ENCODE measurements at regions not wholly inside any gene's neighbourhood (a gene's known extent, or its start where the extent isn't known, plus 50 kb on each side); places are given as distances from the start of the nearest gene placed in this dataset.

- WGBS, result 76% methylated on average over 5 of the region's 5 CpGs
- Histone ChIP-seq H3K27me3 (no peaks in the 10 kb centered on the region), H3K36me3 (no peaks in the 10 kb centered on the region), H3K9me3 (no peaks in the 10 kb centered on the region), H3K27ac (no peak overlapping the region), H3K4me3 (no peak overlapping the region), H3K4me1 (peaks cover 30% of the 10 kb centered on the region)
- no peak for DNase-seq (ENCODE audit: low spot score in 2 of 2)
- no peak for TF ChIP-seq POLR2A (IDR thresholded peaks at IDR 0.05)
- no peak for TF ChIP-seq CTCF (IDR thresholded peaks at IDR 0.05)
- no peak for TF ChIP-seq POLR2AphosphoS5 (IDR thresholded peaks at IDR 0.05)
- no peak for TF ChIP-seq EP300 (IDR thresholded peaks at IDR 0.05)
Measured at GRCh38 chr10:126732308-126732707, 61.8 kb upstream of the C10orf90 start.

- Histone ChIP-seq H3K27ac (no peak overlapping the region), H3K27me3 (no peaks in the 10 kb centered on the region), H3K9me3 (no peaks in the 10 kb centered on the region), H3K4me3 (no peak overlapping the region), H3K4me1 (peaks cover 30% of the 10 kb centered on the region), H3K36me3 (no peaks in the 10 kb centered on the region)
- no peak for DNase-seq (ENCODE audit: low spot score in 2 of 2)
- 55% methylated on average over 5 of the region's 5 CpGs for WGBS
- TF ChIP-seq POLR2A (IDR thresholded peaks at IDR 0.05) (no peak), POLR2AphosphoS5 (IDR thresholded peaks at IDR 0.05) (no peak), EP300 (IDR thresholded peaks at IDR 0.05) (no peak), CTCF (IDR thresholded peaks at IDR 0.05) (no peak)
Measured at GRCh38 chr10:126732868-126733267, 62.4 kb upstream of the C10orf90 start.

GRCh38 chr10:126734015-126734414 is 63.5 kb upstream of the C10orf90 start:
- TF ChIP-seq EP300 (IDR thresholded peaks at IDR 0.05) (no peak), CTCF (IDR thresholded peaks at IDR 0.05) (no peak), POLR2AphosphoS5 (IDR thresholded peaks at IDR 0.05) (no peak), POLR2A (IDR thresholded peaks at IDR 0.05) (no peak)
- no peak overlapping the region for H3K27ac ChIP-seq
- H3K4me1 ChIP-seq, result peaks cover 30% of the 10 kb centered on the region
- peaks cover 2% of the 10 kb centered on the region for H3K27me3 ChIP-seq
- WGBS, result 36% methylated on average over 3 of the region's 3 CpGs
- no peak overlapping the region for H3K4me3 ChIP-seq
- DNase-seq (ENCODE audit: low spot score in 2 of 2), result no peak
- no peaks in the 10 kb centered on the region for H3K9me3 ChIP-seq
- H3K36me3 ChIP-seq, result no peaks in the 10 kb centered on the region

- Histone ChIP-seq H3K27me3 (peaks cover 6% of the 10 kb centered on the region), H3K4me1 (peaks cover 30% of the 10 kb centered on the region), H3K36me3 (no peaks in the 10 kb centered on the region), H3K27ac (no peak overlapping the region), H3K9me3 (no peaks in the 10 kb centered on the region), H3K4me3 (no peak overlapping the region)
- TF ChIP-seq POLR2A (IDR thresholded peaks at IDR 0.05) (no peak), EP300 (IDR thresholded peaks at IDR 0.05) (no peak), CTCF (IDR thresholded peaks at IDR 0.05) (no peak), POLR2AphosphoS5 (IDR thresholded peaks at IDR 0.05) (no peak)
- DNase-seq (ENCODE audit: low spot score in 2 of 2), result no peak
- WGBS, result 7% methylated on average over 3 of the region's 3 CpGs
Measured at GRCh38 chr10:126734967-126735366, 64.5 kb upstream of the C10orf90 start.

GRCh38 chr10:126736142-126736541 is 65.6 kb upstream of the C10orf90 start:
- Histone ChIP-seq H3K27ac (no peak overlapping the region), H3K27me3 (peaks cover 6% of the 10 kb centered on the region), H3K9me3 (no peaks in the 10 kb centered on the region), H3K4me1 (peaks cover 30% of the 10 kb centered on the region), H3K4me3 (no peak overlapping the region), H3K36me3 (no peaks in the 10 kb centered on the region)
- WGBS, result 96% methylated on average over 5 of the region's 5 CpGs
- no peak for TF ChIP-seq CTCF (IDR thresholded peaks at IDR 0.05)
- no peak for TF ChIP-seq EP300 (IDR thresholded peaks at IDR 0.05)
- TF ChIP-seq POLR2A (IDR thresholded peaks at IDR 0.05), result no peak
- TF ChIP-seq POLR2AphosphoS5 (IDR thresholded peaks at IDR 0.05), result no peak
- no peak for DNase-seq (ENCODE audit: low spot score in 2 of 2)
